ENCODE measurements at regions not wholly inside any gene's neighbourhood (a gene's known extent, or its start where the extent isn't known, plus 50 kb on each side); places are given as distances from the start of the nearest gene placed in this dataset.

GRCh38 chr1:185561629-185562028 lies 172.6 kb upstream of the HMCN1 start:
- Histone ChIP-seq H3K27ac (no peak overlapping the region), H3K36me3 (no peaks in the 10 kb centered on the region), H3K9me3 (no peaks in the 10 kb centered on the region), H3K4me3 (no peak overlapping the region), H3K4me1 (ENCODE audit: insufficient read depth) (no peaks in the 10 kb centered on the region), H3K27me3 (no peaks in the 10 kb centered on the region)
- intact Hi-C loops (cut with DNase I) = no loop called here
- TF ChIP-seq CTCF (IDR thresholded peaks at IDR 0.05) (no peak), POLR2A (IDR thresholded peaks at IDR 0.05) (no peak)
- DNase-seq = no peak
- WGBS, 3 donors = 72 to 83% (median 78%) methylated on average over 4 of the region's 4 CpGs

GRCh38 chr1:185560760-185561159 lies 173.4 kb upstream of the HMCN1 start:
- Histone ChIP-seq H3K9me3 (no peaks in the 10 kb centered on the region), H3K27me3 (no peaks in the 10 kb centered on the region), H3K4me1 (ENCODE audit: insufficient read depth) (no peaks in the 10 kb centered on the region), H3K36me3 (no peaks in the 10 kb centered on the region), H3K27ac (no peak overlapping the region), H3K4me3 (no peak overlapping the region)
- WGBS, 3 donors = 85 to 86% (median 86%) methylated on average over 4 of the region's 4 CpGs
- intact Hi-C loops (cut with DNase I) = no loop called here
- TF ChIP-seq EP300 (IDR thresholded peaks at IDR 0.05) (no peak), POLR2A (IDR thresholded peaks at IDR 0.05) (no peak), CTCF (IDR thresholded peaks at IDR 0.05) (no peak)
- no peak for DNase-seq

- Histone ChIP-seq H3K27me3 (no peaks in the 10 kb centered on the region), H3K9me3 (no peaks in the 10 kb centered on the region), H3K27ac (no peak overlapping the region), H3K4me1 (ENCODE audit: insufficient read depth) (no peaks in the 10 kb centered on the region), H3K4me3 (no peak overlapping the region), H3K36me3 (no peaks in the 10 kb centered on the region)
- intact Hi-C loops (cut with DNase I) = no loop called here
- no peak for DNase-seq
- TF ChIP-seq EP300 (IDR thresholded peaks at IDR 0.05) = no peak
- no peak for TF ChIP-seq CTCF (IDR thresholded peaks at IDR 0.05)
- no peak for TF ChIP-seq POLR2A (IDR thresholded peaks at IDR 0.05)
- WGBS, 3 donors = 78 to 90% (median 89%) methylated on average over 3 of the region's 3 CpGs
Measured at GRCh38 chr1:185559684-185560331, 174.4 kb upstream of the HMCN1 start.

- intact Hi-C loops (cut with DNase I) = no loop called here
- 85 to 100% (median 92%) methylated on average over 1 of the region's 1 CpG for WGBS, 3 donors
- no peak overlapping the region for H3K4me3 ChIP-seq
Measured at GRCh38 chr1:185559151-185559550, 175.0 kb upstream of the HMCN1 start.

More at GRCh38 chr1:185559151-185559550, 175.0 kb upstream of the HMCN1 start:
- H3K9me3 ChIP-seq = no peaks in the 10 kb centered on the region
- no peaks in the 10 kb centered on the region for H3K4me1 ChIP-seq (ENCODE audit: insufficient read depth)
- TF ChIP-seq POLR2A (IDR thresholded peaks at IDR 0.05) = no peak
- TF ChIP-seq CTCF (IDR thresholded peaks at IDR 0.05) = no peak
- TF ChIP-seq EP300 (IDR thresholded peaks at IDR 0.05) = no peak
- H3K36me3 ChIP-seq = no peaks in the 10 kb centered on the region
- H3K27me3 ChIP-seq = no peaks in the 10 kb centered on the region
- no peak for DNase-seq
- no peak overlapping the region for H3K27ac ChIP-seq
